ENCODE measurements at regions not wholly inside any gene's neighbourhood (a gene's known extent, or its start where the extent isn't known, plus 50 kb on each side); places are given as distances from the start of the nearest gene placed in this dataset.

DNA sequence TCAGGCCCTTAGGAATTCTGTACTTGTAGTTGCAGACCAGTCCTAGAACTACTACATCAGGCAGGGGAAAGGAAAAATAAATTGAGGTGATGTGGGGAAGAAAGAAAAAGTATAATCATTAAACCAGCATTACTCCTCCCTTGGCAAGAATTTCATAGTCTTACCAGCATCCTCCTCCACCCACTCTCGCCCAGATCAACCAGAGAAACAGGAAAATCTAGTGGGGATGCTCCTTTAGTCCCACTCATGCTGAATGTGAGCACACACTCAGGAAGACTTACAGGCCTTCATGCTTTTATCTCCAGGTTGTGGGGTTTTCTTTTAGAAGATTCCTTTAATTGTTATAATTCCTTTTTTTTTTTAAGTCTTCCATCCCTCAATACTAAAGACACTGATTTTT is 129.3 kb upstream of the CCDC150 start:
- TF ChIP-seq, protein P1, sequence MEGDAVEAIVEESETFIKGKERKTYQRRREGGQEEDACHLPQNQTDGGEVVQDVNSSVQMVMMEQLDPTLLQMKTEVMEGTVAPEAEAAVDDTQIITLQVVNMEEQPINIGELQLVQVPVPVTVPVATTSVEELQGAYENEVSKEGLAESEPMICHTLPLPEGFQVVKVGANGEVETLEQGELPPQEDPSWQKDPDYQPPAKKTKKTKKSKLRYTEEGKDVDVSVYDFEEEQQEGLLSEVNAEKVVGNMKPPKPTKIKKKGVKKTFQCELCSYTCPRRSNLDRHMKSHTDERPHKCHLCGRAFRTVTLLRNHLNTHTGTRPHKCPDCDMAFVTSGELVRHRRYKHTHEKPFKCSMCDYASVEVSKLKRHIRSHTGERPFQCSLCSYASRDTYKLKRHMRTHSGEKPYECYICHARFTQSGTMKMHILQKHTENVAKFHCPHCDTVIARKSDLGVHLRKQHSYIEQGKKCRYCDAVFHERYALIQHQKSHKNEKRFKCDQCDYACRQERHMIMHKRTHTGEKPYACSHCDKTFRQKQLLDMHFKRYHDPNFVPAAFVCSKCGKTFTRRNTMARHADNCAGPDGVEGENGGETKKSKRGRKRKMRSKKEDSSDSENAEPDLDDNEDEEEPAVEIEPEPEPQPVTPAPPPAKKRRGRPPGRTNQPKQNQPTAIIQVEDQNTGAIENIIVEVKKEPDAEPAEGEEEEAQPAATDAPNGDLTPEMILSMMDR (conservative IDR thresholded peaks at IDR 0.05; ENCODE audit: low read depth in 2 of 2) = no peak
- TF ChIP-seq EZH2 (IDR thresholded peaks at IDR 0.05; ENCODE audit: low read depth, unreplicated experiment) (no peak), EZH2phosphoT487 (IDR thresholded peaks at IDR 0.05; ENCODE audit: unreplicated experiment) (no peak), POLR2AphosphoS5 (IDR thresholded peaks at IDR 0.05; ENCODE audit: low read depth) (no peak), CREB1 (CRISPR knock-in tag; IDR thresholded peaks at IDR 0.05; ENCODE audit: low read depth) (no peak)
- TF ChIP-seq, protein P2, sequence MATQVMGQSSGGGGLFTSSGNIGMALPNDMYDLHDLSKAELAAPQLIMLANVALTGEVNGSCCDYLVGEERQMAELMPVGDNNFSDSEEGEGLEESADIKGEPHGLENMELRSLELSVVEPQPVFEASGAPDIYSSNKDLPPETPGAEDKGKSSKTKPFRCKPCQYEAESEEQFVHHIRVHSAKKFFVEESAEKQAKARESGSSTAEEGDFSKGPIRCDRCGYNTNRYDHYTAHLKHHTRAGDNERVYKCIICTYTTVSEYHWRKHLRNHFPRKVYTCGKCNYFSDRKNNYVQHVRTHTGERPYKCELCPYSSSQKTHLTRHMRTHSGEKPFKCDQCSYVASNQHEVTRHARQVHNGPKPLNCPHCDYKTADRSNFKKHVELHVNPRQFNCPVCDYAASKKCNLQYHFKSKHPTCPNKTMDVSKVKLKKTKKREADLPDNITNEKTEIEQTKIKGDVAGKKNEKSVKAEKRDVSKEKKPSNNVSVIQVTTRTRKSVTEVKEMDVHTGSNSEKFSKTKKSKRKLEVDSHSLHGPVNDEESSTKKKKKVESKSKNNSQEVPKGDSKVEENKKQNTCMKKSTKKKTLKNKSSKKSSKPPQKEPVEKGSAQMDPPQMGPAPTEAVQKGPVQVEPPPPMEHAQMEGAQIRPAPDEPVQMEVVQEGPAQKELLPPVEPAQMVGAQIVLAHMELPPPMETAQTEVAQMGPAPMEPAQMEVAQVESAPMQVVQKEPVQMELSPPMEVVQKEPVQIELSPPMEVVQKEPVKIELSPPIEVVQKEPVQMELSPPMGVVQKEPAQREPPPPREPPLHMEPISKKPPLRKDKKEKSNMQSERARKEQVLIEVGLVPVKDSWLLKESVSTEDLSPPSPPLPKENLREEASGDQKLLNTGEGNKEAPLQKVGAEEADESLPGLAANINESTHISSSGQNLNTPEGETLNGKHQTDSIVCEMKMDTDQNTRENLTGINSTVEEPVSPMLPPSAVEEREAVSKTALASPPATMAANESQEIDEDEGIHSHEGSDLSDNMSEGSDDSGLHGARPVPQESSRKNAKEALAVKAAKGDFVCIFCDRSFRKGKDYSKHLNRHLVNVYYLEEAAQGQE (IDR thresholded peaks at IDR 0.05; ENCODE audit: unreplicated experiment) = no peak
- TF ChIP-seq, protein P3, sequence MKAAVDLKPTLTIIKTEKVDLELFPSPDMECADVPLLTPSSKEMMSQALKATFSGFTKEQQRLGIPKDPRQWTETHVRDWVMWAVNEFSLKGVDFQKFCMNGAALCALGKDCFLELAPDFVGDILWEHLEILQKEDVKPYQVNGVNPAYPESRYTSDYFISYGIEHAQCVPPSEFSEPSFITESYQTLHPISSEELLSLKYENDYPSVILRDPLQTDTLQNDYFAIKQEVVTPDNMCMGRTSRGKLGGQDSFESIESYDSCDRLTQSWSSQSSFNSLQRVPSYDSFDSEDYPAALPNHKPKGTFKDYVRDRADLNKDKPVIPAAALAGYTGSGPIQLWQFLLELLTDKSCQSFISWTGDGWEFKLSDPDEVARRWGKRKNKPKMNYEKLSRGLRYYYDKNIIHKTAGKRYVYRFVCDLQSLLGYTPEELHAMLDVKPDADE (IDR thresholded peaks at IDR 0.05) = no peak

All from GM23338 (cell line).